ENCODE measurements at regions not wholly inside any gene's neighbourhood (a gene's known extent, or its start where the extent isn't known, plus 50 kb on each side); places are given as distances from the start of the nearest gene placed in this dataset.
"Not testable (repeated sequence)": the region's sequence is repeated elsewhere in the genome, so short reads cannot be mapped to it uniquely, and the experiment has no call there.

DNA sequence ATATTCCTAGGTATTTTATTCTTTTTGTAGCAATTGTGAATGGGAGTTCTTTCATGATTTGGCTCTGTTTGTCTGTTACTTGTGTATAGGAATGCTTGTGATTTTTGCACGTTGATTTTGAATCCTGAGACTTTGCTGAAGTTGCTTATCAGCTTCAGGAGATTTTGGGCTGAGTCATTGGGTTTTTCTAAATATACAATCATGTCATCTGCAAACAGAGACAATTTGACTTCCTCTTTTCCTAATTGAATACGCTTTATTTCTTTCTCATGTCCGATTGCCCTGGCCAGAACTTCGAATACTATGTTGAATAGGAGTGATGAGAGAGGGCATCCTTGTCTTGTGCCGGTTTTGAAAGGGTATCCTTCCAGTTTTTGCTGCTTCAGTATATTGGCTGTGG lies 234.6 kb upstream of the RASGRP1 start:
- DNase-seq (ENCODE audit: low read depth in 2 of 2) = not testable (repeated sequence)

GRCh38 chr15:38809621-38810020 lies 245.0 kb upstream of the RASGRP1 start:
- DNase-seq (ENCODE audit: low read depth in 2 of 2) = no peak

DNA sequence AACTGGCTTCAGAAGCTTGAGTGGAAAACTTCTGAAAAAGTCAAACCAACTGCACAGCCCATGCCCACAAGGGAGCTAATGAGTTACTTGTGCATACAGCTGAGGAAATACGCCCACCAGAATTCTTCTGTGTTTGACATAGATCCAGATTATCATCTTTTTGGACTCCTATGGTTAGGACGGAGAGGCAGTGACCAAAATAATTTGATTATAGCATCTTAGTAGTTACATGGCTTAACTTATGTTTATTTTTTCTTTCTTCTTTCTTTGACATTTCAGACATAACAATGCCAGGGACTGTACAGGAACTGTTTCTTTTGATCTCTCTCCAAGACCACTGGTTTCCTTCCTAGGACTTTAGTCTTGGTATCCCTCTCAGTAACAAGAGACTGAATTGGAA lies 246.1 kb upstream of the RASGRP1 start:
- no peak for DNase-seq (ENCODE audit: low read depth in 2 of 2)

- DNase-seq (ENCODE audit: low read depth in 2 of 2) = not testable (repeated sequence)
Observed at GRCh38 chr15:38814254-38814653, 249.6 kb upstream of the RASGRP1 start.

DNA sequence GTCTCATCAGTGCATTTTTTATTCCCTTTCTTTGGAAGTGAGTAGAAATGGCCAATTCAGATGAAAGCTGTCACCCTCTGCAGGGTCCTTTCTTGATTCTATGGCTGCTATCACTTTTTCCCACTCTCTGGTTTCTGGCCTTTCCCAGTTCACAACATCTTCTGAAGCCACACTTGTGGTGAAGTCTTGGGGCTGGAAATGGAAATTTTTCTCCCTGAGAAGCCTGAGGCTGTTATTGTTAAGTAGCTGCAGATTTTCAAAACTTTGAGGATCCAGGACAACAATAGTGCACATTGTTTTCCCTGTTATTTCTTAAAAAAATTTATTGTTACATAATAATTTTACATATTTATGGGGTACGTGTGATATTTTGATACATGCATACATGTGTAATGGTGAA lies 250.3 kb upstream of the RASGRP1 start:
- no peak for DNase-seq (ENCODE audit: low read depth in 2 of 2)

DNA sequence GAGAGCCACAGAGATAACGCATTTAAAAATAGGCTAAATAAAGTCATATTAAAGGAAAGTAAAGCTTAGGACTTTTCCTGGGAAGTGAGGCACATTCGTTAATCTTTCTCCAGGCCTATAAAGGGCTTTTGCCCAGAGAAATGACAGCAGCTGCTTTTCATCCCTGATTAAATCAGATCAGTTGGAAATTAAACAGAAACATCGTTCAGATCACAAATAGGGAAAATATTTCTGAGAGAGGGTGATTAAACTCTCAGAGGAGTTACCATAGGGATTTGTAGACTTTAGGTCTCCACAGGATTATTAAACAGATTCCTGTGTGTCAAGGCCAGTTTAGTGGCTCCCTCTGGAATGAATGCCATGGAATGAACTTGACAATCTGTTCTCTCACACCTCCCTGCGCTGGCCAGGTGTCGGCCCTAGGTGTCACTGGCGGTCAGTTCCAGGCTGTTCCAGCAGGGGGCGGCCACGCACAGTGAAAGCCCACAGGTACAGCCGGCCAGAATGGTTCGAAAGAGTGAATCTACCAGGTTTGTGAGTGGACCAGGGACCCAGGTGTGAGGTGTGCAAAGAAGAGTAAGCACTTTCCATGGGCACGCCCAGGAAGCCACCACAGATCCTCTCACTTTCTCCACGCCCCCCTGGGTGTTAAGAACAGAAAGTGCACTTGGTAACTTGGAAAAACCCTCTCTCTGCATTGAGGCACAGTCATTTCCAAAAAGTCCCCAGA lies 253.0 kb upstream of the RASGRP1 start:
- peak; percentile 69 to 84 for DNase-seq (ENCODE audit: low read depth in 2 of 2)

GRCh38 chr15:38818157-38818790 lies 253.7 kb upstream of the RASGRP1 start:
- DNase-seq (ENCODE audit: low read depth in 2 of 2) = no peak

GRCh38 chr15:38819387-38819950 lies 254.9 kb upstream of the RASGRP1 start:
- no peak for DNase-seq (ENCODE audit: low read depth in 2 of 2)

DNA sequence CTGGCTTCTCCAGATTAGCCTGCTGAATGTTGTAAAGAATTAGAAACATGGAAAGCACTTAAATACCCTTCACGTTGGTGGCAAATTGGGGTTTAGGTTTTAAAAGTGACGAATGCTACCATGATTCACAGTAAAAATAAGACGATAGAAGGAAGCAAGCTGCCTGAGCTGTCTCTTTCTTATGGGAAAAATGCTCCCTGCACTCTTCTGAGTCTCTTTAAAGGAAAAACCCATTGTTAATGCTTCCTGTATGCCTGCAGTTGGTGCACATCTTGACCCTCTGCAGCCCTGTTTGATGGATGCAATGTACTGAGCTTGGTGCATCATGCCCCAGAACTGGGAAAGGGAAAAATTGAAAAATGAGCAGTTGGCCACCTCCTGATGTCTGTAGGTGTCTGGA lies 258.6 kb upstream of the RASGRP1 start:
- DNase-seq (ENCODE audit: low read depth in 2 of 2) = peak in 1 of 2 donors; percentile 95

- peak in 1 of 2 donors; percentile 52 for DNase-seq (ENCODE audit: low read depth in 2 of 2)
Observed at GRCh38 chr15:38824719-38825118, 260.1 kb upstream of the RASGRP1 start.

- DNase-seq (ENCODE audit: low read depth in 2 of 2) = no peak
Observed at GRCh38 chr15:38826880-38827279, 262.3 kb upstream of the RASGRP1 start.

- DNase-seq (ENCODE audit: low read depth in 2 of 2) = peak; percentile 98 to 99
Observed at GRCh38 chr15:38828031-38828532, 263.5 kb upstream of the RASGRP1 start.

DNA sequence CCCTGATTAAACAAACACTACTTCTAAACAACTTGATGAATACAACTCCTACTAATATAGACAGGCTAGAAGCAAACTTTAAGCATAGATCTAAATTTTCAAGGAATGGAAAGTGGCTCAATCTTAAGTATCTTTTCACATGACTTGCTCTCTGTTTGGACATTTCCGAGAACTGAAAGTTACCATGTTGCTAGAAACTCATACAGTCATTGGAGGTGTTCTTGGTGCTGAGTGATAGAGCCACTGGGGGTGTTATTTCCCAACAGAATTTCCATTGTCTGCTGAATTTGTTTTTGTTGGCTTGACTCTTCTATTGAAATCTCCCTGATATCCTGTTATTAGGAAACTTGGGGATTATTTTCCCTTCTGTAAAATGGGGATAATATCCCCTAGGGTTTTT lies 264.5 kb upstream of the RASGRP1 start:
- peak; percentile 94 to 96 for DNase-seq (ENCODE audit: low read depth in 2 of 2)

DNA sequence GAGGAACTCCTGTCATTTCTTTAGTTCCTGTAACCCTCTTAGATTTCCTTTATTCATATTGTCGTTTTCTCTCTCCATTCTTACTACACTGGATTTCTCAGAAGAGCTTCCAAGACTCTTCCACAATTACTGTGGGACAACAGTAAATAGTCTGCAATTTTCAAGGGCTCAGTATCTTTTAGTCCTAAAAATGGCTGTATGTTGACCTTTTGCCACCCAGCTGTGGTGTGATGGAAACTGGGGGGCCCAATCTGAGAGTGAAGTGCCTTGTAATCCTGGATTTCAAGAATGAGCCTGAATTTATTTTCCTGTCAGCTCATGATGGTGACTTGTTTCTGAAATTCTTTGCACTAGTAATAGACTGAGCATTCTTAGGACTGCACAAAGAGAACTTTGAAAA lies 277.6 kb upstream of the RASGRP1 start:
- no peak for DNase-seq (ENCODE audit: low read depth in 2 of 2)

DNA sequence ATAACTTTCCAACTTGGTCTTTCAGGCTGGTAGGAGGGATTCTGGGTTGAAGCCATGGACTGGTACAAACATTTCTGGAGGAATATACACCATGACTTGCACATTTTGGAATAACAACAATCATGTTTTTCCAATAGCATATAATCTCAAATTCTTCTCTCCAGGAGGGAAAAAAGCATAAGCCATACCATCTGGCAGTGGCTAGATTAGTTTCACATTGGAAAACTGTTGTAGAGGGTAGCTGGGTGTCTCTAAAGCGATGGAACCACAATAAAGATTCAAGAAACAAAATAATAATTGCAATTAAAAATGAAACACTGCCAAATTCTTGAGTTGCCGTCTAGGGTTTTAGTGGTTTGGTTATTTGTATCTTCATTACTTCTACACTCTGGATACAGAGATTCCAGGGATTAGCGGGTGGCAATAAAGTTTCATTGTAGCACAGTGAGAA lies 278.5 kb upstream of the RASGRP1 start:
- peak in 1 of 2 donors; percentile 38 for DNase-seq (ENCODE audit: low read depth in 2 of 2)

DNA sequence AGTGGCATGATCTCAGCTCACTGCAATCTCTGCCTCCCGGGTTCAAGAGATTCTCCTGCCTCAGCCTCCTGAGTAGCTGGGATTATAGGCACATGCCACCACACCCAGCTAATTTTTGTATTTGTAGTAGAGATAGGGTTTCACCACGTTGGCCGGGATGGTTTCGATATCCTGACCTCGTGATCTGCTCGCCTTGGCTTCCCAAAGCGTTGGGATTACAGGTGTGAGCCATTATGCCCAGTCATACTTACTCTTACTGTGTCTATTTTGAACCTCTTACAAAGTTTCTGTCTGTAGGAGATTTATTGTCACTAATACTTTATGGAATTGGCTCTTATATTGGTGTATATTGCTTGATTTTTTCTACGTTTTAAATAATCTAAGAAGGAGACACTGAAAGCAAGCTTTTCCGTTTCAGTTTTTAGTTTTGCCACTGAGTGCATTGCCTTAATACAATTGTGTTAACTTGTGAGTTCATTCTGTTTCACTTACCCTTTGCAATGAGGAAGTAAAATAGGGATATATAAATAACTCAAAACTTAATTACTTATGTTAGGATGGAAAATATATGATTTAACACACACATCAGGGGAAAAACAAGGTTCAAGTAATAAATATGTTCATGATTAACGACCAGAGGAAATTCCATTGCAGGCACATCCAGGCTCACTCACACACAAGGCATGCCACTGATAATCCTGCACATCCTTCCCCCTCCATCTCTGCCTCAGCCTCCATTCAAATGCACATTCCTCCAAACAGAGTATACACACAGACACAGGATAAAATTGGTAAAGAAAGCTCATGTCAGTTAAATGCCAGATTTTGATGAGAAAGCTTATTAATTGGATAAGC lies 279.3 kb upstream of the RASGRP1 start:
- peak; percentile 83 to 91 for DNase-seq (ENCODE audit: low read depth in 2 of 2)

DNA sequence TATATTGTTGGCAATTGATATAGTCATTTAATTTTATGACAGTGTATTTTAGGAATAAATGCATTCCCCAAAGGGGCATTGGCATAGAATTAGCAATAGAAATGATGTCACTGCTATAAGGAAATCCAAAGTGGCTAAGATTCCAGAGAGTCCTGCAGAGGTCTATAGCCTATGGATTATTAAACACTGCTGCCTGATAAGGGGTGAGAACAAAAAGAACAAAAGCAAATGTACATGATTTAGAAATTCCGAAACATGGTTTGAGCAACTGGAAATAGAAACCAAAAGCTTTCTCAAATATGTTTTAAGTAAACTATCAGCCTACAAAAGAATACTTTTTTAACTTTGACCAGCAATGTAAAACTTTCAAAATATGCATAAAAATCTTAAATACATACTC lies 280.1 kb upstream of the RASGRP1 start:
- DNase-seq (ENCODE audit: low read depth in 2 of 2) = no peak

- DNase-seq (ENCODE audit: low read depth in 2 of 2) = no peak
Observed at GRCh38 chr15:38846346-38846745, 281.7 kb upstream of the RASGRP1 start.

DNA sequence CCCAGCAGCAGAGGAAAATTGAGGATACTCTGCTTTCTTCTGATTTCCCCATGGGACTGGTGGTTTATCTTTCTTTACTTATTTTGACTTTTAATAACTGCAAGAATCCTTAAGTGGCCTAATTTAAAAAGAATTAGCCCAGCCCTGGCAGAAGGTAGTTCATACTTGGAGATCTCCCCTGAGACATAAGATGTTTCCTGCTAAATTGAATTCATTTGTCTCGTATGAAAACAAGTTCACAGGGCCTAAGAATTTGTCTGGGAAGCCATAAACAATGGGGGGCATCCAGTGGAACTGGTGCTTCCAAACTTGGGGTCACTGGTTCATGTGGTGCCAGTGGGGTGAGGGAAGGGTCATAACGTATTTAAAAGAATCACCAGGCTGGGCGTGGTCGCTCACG lies 283.1 kb upstream of the RASGRP1 start:
- peak in 1 of 2 donors; percentile 29 for DNase-seq (ENCODE audit: low read depth in 2 of 2)

GRCh38 chr15:38849046-38849445 lies 284.4 kb upstream of the RASGRP1 start:
- DNase-seq (ENCODE audit: low read depth in 2 of 2) = no peak

GRCh38 chr15:38852188-38852587 lies 287.6 kb upstream of the RASGRP1 start:
- DNase-seq (ENCODE audit: low read depth in 2 of 2) = not testable (repeated sequence)

DNA sequence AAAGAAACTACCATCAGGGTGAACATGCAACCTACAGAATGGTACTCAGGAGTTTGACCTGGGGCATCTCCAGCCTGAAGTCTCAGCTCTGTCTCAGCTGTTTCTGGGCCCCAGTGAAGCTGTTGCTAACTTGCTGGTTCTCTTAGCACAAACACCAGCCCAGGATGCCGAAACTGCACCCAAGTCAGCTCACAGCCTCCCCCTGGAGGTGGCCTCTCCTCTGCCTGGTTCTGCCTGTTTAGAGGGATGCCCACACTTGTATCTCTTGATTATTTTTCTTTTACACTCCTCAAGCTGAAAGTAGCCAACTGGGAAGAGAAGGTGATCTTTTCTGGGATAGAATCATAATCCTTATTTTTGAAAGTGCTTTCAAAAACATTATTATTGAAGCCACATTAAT lies 289.0 kb upstream of the RASGRP1 start:
- DNase-seq (ENCODE audit: low read depth in 2 of 2) = peak in 1 of 2 donors; percentile 53

Data from dermis microvascular lymphatic vessel endothelial cell (primary cell).